Eye (tissue), 1 donor: ENCODE measurements at regions not wholly inside any gene's neighbourhood (a gene's known extent, or its start where the extent isn't known, plus 50 kb on each side); places are given as distances from the start of the nearest gene placed in this dataset.
"Not testable (repeated sequence)": the region's sequence is repeated elsewhere in the genome, so short reads cannot be mapped to it uniquely, and the experiment has no call there.

Experiments used
- DNase-seq: peaks from one replicate; pipeline ENCODE4 v3.0.0-alpha.2; 2015

- not testable (repeated sequence) for DNase-seq
Measured at GRCh38 chr7:142636107-142636506, 113.2 kb upstream of the PRSS1 start.

- DNase-seq = peak; percentile 91
Measured at GRCh38 chr7:142632271-142633134, 116.8 kb upstream of the PRSS1 start.

- no peak for DNase-seq
Measured at GRCh38 chr7:142629588-142630260, 119.5 kb upstream of the PRSS1 start.

- DNase-seq = no peak
Measured at GRCh38 chr7:142628945-142629344, 120.3 kb upstream of the PRSS1 start.

GRCh38 chr7:142627223-142627622 lies 122.0 kb upstream of the PRSS1 start:
- not testable (repeated sequence) for DNase-seq

- peak; percentile 57 for DNase-seq
Measured at GRCh38 chr7:142626420-142627035, 122.7 kb upstream of the PRSS1 start.

- not testable (repeated sequence) for DNase-seq
Measured at GRCh38 chr7:142625216-142625615, 124.1 kb upstream of the PRSS1 start.

- no peak for DNase-seq
Measured at GRCh38 chr7:142620402-142620801, 128.9 kb upstream of the PRSS1 start.

- no peak for DNase-seq
Measured at GRCh38 chr7:142618655-142619351, 130.5 kb upstream of the PRSS1 start.

GRCh38 chr7:142616842-142617241 lies 132.4 kb upstream of the PRSS1 start:
- DNase-seq = no peak

GRCh38 chr7:142616121-142616643 lies 133.1 kb upstream of the PRSS1 start:
- no peak for DNase-seq

- no peak for DNase-seq
Measured at GRCh38 chr7:142615508-142615907, 133.8 kb upstream of the PRSS1 start.

- DNase-seq = no peak
Measured at GRCh38 chr7:142614116-142614515, 135.2 kb upstream of the PRSS1 start.

GRCh38 chr7:142612237-142612881 lies 136.9 kb upstream of the PRSS1 start:
- peak; percentile 57 for DNase-seq

- peak; percentile 9 for DNase-seq
Measured at GRCh38 chr7:142611566-142612236, 137.6 kb upstream of the PRSS1 start.

GRCh38 chr7:142608630-142609428 lies 140.4 kb upstream of the PRSS1 start:
- no peak for DNase-seq

GRCh38 chr7:142607351-142607750 lies 141.9 kb upstream of the PRSS1 start:
- DNase-seq = no peak

- peak; percentile 24 for DNase-seq
Measured at GRCh38 chr7:142606081-142606480, 143.2 kb upstream of the PRSS1 start.

- no peak for DNase-seq
Measured at GRCh38 chr7:142604671-142605070, 144.6 kb upstream of the PRSS1 start.

- peak; percentile 93 for DNase-seq
Measured at GRCh38 chr7:142603870-142604448, 145.3 kb upstream of the PRSS1 start.
